PC-3 (cell line): ENCODE measurements at regions not wholly inside any gene's neighbourhood (a gene's known extent, or its start where the extent isn't known, plus 50 kb on each side); places are given as distances from the start of the nearest gene placed in this dataset.

Experiments used
- ATAC-seq: fragments of 200-7000 bp; cut with Tn5 transposase; 2 replicates; pipeline ENCODE4 v1.9.1; 2020; ENCODE audit warnings: mild to moderate bottlenecking, moderate library complexity
- BruUV-seq: library from RNA; stranded (reverse); fragments of 400-500 nt; replicated peaks from 2 replicates; lab custom pipeline; 2021; lab: Mats Ljungman, UMichigan
- CTCF ChIA-PET: fragments of 300-600 bp; sonication (Branson Sonifier 250); formaldehyde crosslinking; loops from one replicate; lab custom pipeline; 2022; ENCODE audit warnings: antibody characterized with exemption; lab: Charles Lee
- POLR2A ChIA-PET: fragments of 300-600 bp; sonication (Branson Sonifier 250); formaldehyde crosslinking; loops from one replicate; lab custom pipeline; 2022; ENCODE audit warnings: antibody characterized with exemption; ENCODE audit not compliant: unreplicated experiment; lab: Charles Lee
- DNase-seq: peaks from one replicate; pipeline ENCODE4 v3.0.0-alpha.2; 2015
- H2AFZ ChIP-seq: fragments of 300-600 bp; sonication (generic); 2 replicates; pipeline ENCODE4 v1.6.0; 2016; ENCODE audit warnings: antibody characterized with exemption, low read length
- H3F3A ChIP-seq: fragments of 300-600 bp; sonication (generic); one replicate; pipeline ENCODE4 v1.6.0; 2017; ENCODE audit warnings: antibody characterized with exemption, low read length, control low read depth, mild to moderate bottlenecking; ENCODE audit not compliant: unreplicated experiment
- H3K27ac ChIP-seq: fragments of 300-600 bp; sonication (generic); 2 replicates; pipeline ENCODE4 v1.5.1; 2016; ENCODE audit warnings: mild to moderate bottlenecking, low read length
- H3K27me3 ChIP-seq: fragments of 300-600 bp; sonication (generic); 2 replicates; pipeline ENCODE4 v1.6.1; 2016; ENCODE audit warnings: low read length, mixed read lengths
- H3K36me3 ChIP-seq: fragments of 300-600 bp; sonication (generic); 2 replicates; pipeline ENCODE4 v1.6.1; 2016; ENCODE audit warnings: low read depth, mixed run types, low read length, mixed read lengths
- H3K4me1 ChIP-seq: fragments of 300-600 bp; sonication (generic); 2 replicates; pipeline ENCODE4 v1.5.1; 2016; ENCODE audit warnings: low read length; ENCODE audit not compliant: insufficient read depth
- H3K4me2 ChIP-seq: fragments of 300-600 bp; sonication (generic); 2 replicates; pipeline ENCODE4 v1.6.0; 2016; ENCODE audit warnings: low read length
- H3K4me3 ChIP-seq: fragments of 300-600 bp; sonication (generic); 2 replicates; pipeline ENCODE4 v1.5.1; 2016; ENCODE audit warnings: mild to moderate bottlenecking, low read length, mixed read lengths
- H3K79me2 ChIP-seq: fragments of 300-600 bp; sonication (generic); 2 replicates; pipeline ENCODE4 v1.6.1; 2017; ENCODE audit warnings: low read length, mixed read lengths
- H3K9ac ChIP-seq: fragments of 300-600 bp; sonication (generic); 2 replicates; pipeline ENCODE4 v1.6.0; 2016; ENCODE audit warnings: mild to moderate bottlenecking, low read length
- H3K9me2 ChIP-seq: fragments of 300-600 bp; sonication (generic); replicated peaks from 2 replicates; pipeline ENCODE4 v1.6.1; 2016; ENCODE audit warnings: mixed run types, low read length, mixed read lengths
- H3K9me3 ChIP-seq: fragments of 300-600 bp; sonication (generic); 2 replicates; pipeline ENCODE4 v1.6.1; 2016; ENCODE audit warnings: low read length, mixed read lengths
- H4K20me1 ChIP-seq: fragments of 300-600 bp; sonication (generic); 2 replicates; pipeline ENCODE4 v1.6.1; 2016; ENCODE audit warnings: low read length, mixed read lengths
- EZH2 ChIP-seq: fragments of 300-600 bp; sonication (generic); IDR thresholded peaks from one replicate; pipeline ENCODE4 v1.6.1; 2017; ENCODE audit warnings: antibody characterized with exemption, mild to moderate bottlenecking, low read length; ENCODE audit not compliant: unreplicated experiment
- EZH2phosphoT487 ChIP-seq: fragments of 300-600 bp; sonication (generic); IDR thresholded peaks from 2 replicates; pipeline ENCODE4 v1.6.1; 2018; ENCODE audit warnings: mild to moderate bottlenecking, antibody characterized with exemption, low read length, borderline replicate concordance
- intact Hi-C: fragments of 100-400 bp; cut with micrococcal nuclease; formaldehyde crosslinking; loops from 2 replicates; pipeline ENCODE4 v1.9.0; 2023
- TF ChIP-seq, protein P1 (sequence below): fragments of 300-600 bp; sonication (generic); conservative IDR thresholded peaks from 2 replicates; pipeline ENCODE4 v1.5.1; 2017; ENCODE audit warnings: antibody characterized with exemption, low read depth, mild to moderate bottlenecking, low read length

DNA sequence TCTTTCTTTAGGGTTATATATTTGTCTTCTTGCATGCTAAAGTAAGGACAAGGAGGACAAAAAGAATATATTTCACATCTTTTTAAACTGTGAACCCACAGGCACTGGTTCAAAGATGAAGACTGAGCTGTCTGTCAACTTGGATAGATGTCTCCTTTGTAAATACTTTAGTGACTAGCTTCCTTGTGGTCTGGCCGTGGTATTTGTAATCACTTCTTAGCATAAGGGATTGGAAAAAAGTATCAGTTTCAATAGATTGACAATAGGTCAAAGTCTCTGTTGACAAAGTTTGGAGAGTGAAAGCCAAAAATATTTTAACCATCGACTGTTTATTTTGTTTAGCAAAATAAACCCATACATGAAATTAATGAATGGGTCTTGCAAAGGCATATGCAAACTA lies 91.4 kb downstream of the TMEM167A start:
- no peak overlapping the region for H3K9ac ChIP-seq
- H3K4me2 ChIP-seq = no peak overlapping the region
- no peaks in the 10 kb centered on the region for H3K79me2 ChIP-seq
- DNase-seq (peak; percentile 40), ATAC-seq (no peak)
- H3K9me3 ChIP-seq = no peaks in the 10 kb centered on the region
- H3K9me2 ChIP-seq = no peaks in the 10 kb centered on the region
- H3K4me1 ChIP-seq = peaks cover 23% of the 10 kb centered on the region
- H3K4me3 ChIP-seq = no peak overlapping the region
- H3K36me3 ChIP-seq = no peaks in the 10 kb centered on the region
- ChIA-PET POLR2A (no interaction called here), CTCF (no interaction called here)
- intact Hi-C loops = no loop called here
- no peaks in the 10 kb centered on the region for H3K27me3 ChIP-seq
- H3K27ac ChIP-seq = no peak overlapping the region
- no TSS peak for BruUV-seq
- no peaks in the 10 kb centered on the region for H3F3A ChIP-seq
- no peak overlapping the region for H2AFZ ChIP-seq
- TF ChIP-seq EZH2 (no peak), EZH2phosphoT487 (no peak)
- TF ChIP-seq, protein P1, sequence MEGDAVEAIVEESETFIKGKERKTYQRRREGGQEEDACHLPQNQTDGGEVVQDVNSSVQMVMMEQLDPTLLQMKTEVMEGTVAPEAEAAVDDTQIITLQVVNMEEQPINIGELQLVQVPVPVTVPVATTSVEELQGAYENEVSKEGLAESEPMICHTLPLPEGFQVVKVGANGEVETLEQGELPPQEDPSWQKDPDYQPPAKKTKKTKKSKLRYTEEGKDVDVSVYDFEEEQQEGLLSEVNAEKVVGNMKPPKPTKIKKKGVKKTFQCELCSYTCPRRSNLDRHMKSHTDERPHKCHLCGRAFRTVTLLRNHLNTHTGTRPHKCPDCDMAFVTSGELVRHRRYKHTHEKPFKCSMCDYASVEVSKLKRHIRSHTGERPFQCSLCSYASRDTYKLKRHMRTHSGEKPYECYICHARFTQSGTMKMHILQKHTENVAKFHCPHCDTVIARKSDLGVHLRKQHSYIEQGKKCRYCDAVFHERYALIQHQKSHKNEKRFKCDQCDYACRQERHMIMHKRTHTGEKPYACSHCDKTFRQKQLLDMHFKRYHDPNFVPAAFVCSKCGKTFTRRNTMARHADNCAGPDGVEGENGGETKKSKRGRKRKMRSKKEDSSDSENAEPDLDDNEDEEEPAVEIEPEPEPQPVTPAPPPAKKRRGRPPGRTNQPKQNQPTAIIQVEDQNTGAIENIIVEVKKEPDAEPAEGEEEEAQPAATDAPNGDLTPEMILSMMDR = no peak
- no peaks in the 10 kb centered on the region for H4K20me1 ChIP-seq

GRCh38 chr5:82984786-82985735 lies 92.1 kb downstream of the TMEM167A start:
- Histone ChIP-seq H3K9me2 (no peaks in the 10 kb centered on the region), H2AFZ (peak overlapping the region; percentile 22; the same call in 1 of the 2 replicates), H4K20me1 (no peaks in the 10 kb centered on the region), H3K79me2 (no peaks in the 10 kb centered on the region), H3K36me3 (no peaks in the 10 kb centered on the region), H3K9me3 (no peaks in the 10 kb centered on the region), H3K9ac (no peak overlapping the region), H3F3A (no peaks in the 10 kb centered on the region), H3K4me1 (peaks cover 23% of the 10 kb centered on the region), H3K27me3 (no peaks in the 10 kb centered on the region), H3K4me2 (peak overlapping the region; percentile 52), H3K27ac (no peak overlapping the region), H3K4me3 (0 out of 2 replicates have a peak overlapping the region, but pooled peaks have one; percentile 9)
- no TSS peak for BruUV-seq
- intact Hi-C loops = no loop called here
- TF ChIP-seq EZH2phosphoT487 (no peak), EZH2 (no peak)
- TF ChIP-seq, protein P1 = no peak
- peak; percentile 68 for ATAC-seq
- ChIA-PET CTCF (no interaction called here), POLR2A (interaction anchor here (0.6 kb wide), 1 partner anchor 398 kb away, joined by 3 read pairs; no protein-coding TSS in a partner anchor)
- peak; percentile 56 for DNase-seq
